OCI-LY1 (cell line): ENCODE measurements at regions not wholly inside any gene's neighbourhood (a gene's known extent, or its start where the extent isn't known, plus 50 kb on each side); places are given as distances from the start of the nearest gene placed in this dataset.

Experiments
- H2AFZ ChIP-seq: fragments of 200-600 bp; sonication (generic), shearing (Covaris generic); 2 replicates; pipeline ENCODE4 v1.6.0; 2014; ENCODE audit warnings: antibody characterized with exemption, mild to moderate bottlenecking, low read length
- H3F3A ChIP-seq: fragments of 200-600 bp; sonication (generic), shearing (Covaris generic); 2 replicates; pipeline ENCODE4 v1.6.0; 2014; ENCODE audit warnings: mild to moderate bottlenecking, antibody characterized with exemption, low read length, moderate library complexity; ENCODE audit not compliant: insufficient read depth
- H3K27ac ChIP-seq: fragments of 200-600 bp; sonication (generic); 2 replicates; pipeline ENCODE4 v1.5.1; 2014; ENCODE audit warnings: low read length, mixed run types, mild to moderate bottlenecking, low read depth; ENCODE audit not compliant: poor library complexity, severe bottlenecking
- H3K27me3 ChIP-seq: fragments of 200-600 bp; sonication (generic); 2 replicates; pipeline ENCODE4 v1.6.0; 2014; ENCODE audit warnings: antibody characterized with exemption, mild to moderate bottlenecking, low read length, moderate library complexity; ENCODE audit not compliant: insufficient read depth
- H3K36me3 ChIP-seq: fragments of 200-600 bp; sonication (generic); 2 replicates; pipeline ENCODE4 v1.6.1; 2014; ENCODE audit warnings: mild to moderate bottlenecking, antibody characterized with exemption, low read length, moderate library complexity, mixed read lengths; ENCODE audit not compliant: insufficient read depth
- H3K4me1 ChIP-seq: fragments of 200-600 bp; sonication (generic); 2 replicates; pipeline ENCODE4 v1.5.1; 2014; ENCODE audit warnings: mild to moderate bottlenecking, low read length, moderate library complexity; ENCODE audit not compliant: insufficient read depth, severe bottlenecking
- H3K4me2 ChIP-seq: fragments of 200-600 bp; sonication (generic), shearing (Covaris generic); 2 replicates; pipeline ENCODE4 v1.6.1; 2014; ENCODE audit warnings: low read length
- H3K4me3 ChIP-seq: fragments of 200-600 bp; sonication (generic); 2 replicates; pipeline ENCODE4 v1.5.1; 2014; ENCODE audit warnings: low read length, low read depth, mild to moderate bottlenecking, mixed read lengths; ENCODE audit not compliant: poor library complexity, severe bottlenecking
- H3K79me2 ChIP-seq: fragments of 200-600 bp; shearing (Covaris generic); 2 replicates; pipeline ENCODE4 v1.6.1; 2016; ENCODE audit warnings: mixed run types, low read length, mixed read lengths; ENCODE audit not compliant: insufficient read depth
- H3K9ac ChIP-seq: fragments of 200-600 bp; sonication (generic), shearing (Covaris generic); 2 replicates; pipeline ENCODE4 v1.6.1; 2014; ENCODE audit warnings: mild to moderate bottlenecking, low read length, mixed read lengths
- H3K9me2 ChIP-seq: fragments of 200-600 bp; sonication (generic), shearing (Covaris generic); 2 replicates; pipeline ENCODE4 v1.6.1; 2014; ENCODE audit warnings: low read depth, mild to moderate bottlenecking, low read length, mixed read lengths
- H3K9me3 ChIP-seq: fragments of 200-600 bp; shearing (Covaris generic); 2 replicates; pipeline ENCODE4 v1.6.1; 2014; ENCODE audit warnings: low read length, mixed read lengths
- H4K20me1 ChIP-seq: fragments of 200-600 bp; sonication (generic), shearing (Covaris generic); 2 replicates; pipeline ENCODE4 v1.6.0; 2016; ENCODE audit warnings: mild to moderate bottlenecking, low read length; ENCODE audit not compliant: insufficient read depth
- CTCF ChIP-seq: fragments of 200-600 bp; sonication (generic), shearing (Covaris generic); IDR thresholded peaks from 2 replicates; pipeline ENCODE4 v1.5.1; 2017; ENCODE audit warnings: mild to moderate bottlenecking, antibody characterized with exemption, low read length, moderate library complexity, mixed read lengths
- EZH2 ChIP-seq: fragments of 200-600 bp; sonication (generic), shearing (Covaris generic); IDR thresholded peaks from 2 replicates; pipeline ENCODE4 v1.8.0; 2017; ENCODE audit warnings: borderline replicate concordance, mixed run types, mild to moderate bottlenecking, antibody characterized with exemption, low read length, moderate library complexity, mixed read lengths

GRCh38 chr1:186616511-186616910 lies 63.7 kb downstream of the PTGS2 start:
- Histone ChIP-seq H4K20me1 (no peaks in the 10 kb centered on the region), H3K4me3 (no peak overlapping the region), H2AFZ (no peak overlapping the region), H3K36me3 (no peaks in the 10 kb centered on the region), H3K4me1 (no peaks in the 10 kb centered on the region), H3K9me3 (no peaks in the 10 kb centered on the region), H3K9ac (no peak overlapping the region), H3K4me2 (no peak overlapping the region), H3K27me3 (no peaks in the 10 kb centered on the region), H3F3A (no peaks in the 10 kb centered on the region), H3K9me2 (no peaks in the 10 kb centered on the region), H3K79me2 (no peaks in the 10 kb centered on the region), H3K27ac (no peak overlapping the region)
- TF ChIP-seq CTCF (no peak), EZH2 (no peak)

GRCh38 chr1:186615332-186615731 lies 64.9 kb downstream of the PTGS2 start:
- no peak overlapping the region for H3K9ac ChIP-seq

GRCh38 chr1:186611156-186611555 lies 69.1 kb downstream of the PTGS2 start:
- H3K27me3 ChIP-seq = no peaks in the 10 kb centered on the region
- no peak overlapping the region for H2AFZ ChIP-seq
- no peaks in the 10 kb centered on the region for H3K36me3 ChIP-seq
- no peaks in the 10 kb centered on the region for H3K4me1 ChIP-seq
- TF ChIP-seq EZH2 = no peak
- no peak for TF ChIP-seq CTCF
- no peak overlapping the region for H3K4me3 ChIP-seq
- no peaks in the 10 kb centered on the region for H3K79me2 ChIP-seq
- H3K9ac ChIP-seq = no peak overlapping the region
- H3F3A ChIP-seq = no peaks in the 10 kb centered on the region
- H3K4me2 ChIP-seq = no peak overlapping the region
- no peak overlapping the region for H3K27ac ChIP-seq
- H3K9me3 ChIP-seq = no peaks in the 10 kb centered on the region
- no peaks in the 10 kb centered on the region for H3K9me2 ChIP-seq
- H4K20me1 ChIP-seq = no peaks in the 10 kb centered on the region

More at GRCh38 chr1:186615332-186615731, 64.9 kb downstream of the PTGS2 start:
- Histone ChIP-seq H4K20me1 (no peaks in the 10 kb centered on the region), H3K36me3 (no peaks in the 10 kb centered on the region), H3K79me2 (no peaks in the 10 kb centered on the region), H3K4me2 (no peak overlapping the region), H2AFZ (no peak overlapping the region), H3K4me3 (no peak overlapping the region), H3K27me3 (no peaks in the 10 kb centered on the region), H3F3A (no peaks in the 10 kb centered on the region), H3K9me3 (no peaks in the 10 kb centered on the region), H3K9me2 (no peaks in the 10 kb centered on the region), H3K27ac (no peak overlapping the region), H3K4me1 (no peaks in the 10 kb centered on the region)
- TF ChIP-seq EZH2 (no peak), CTCF (no peak)
